ENCODE measurements at regions not wholly inside any gene's neighbourhood (a gene's known extent, or its start where the extent isn't known, plus 50 kb on each side); places are given as distances from the start of the nearest gene placed in this dataset.

- POLR2A ChIA-PET = no interaction called here
- CTCF ChIA-PET (ENCODE audit: low intra/inter-chr PET ratio, low total read pairs) = no interaction called here
- H3K27ac ChIP-seq (ENCODE audit: extremely low read length, insufficient read depth, low read length) = no peak overlapping the region
- TF ChIP-seq RFX5 (IDR thresholded peaks at IDR 0.05; ENCODE audit: low read depth, low read length) = no peak
- TF ChIP-seq ZNF12 (CRISPR knock-in tag; IDR thresholded peaks at IDR 0.05) = no peak
- TF ChIP-seq CHCHD3 (CRISPR knock-in tag; IDR thresholded peaks at IDR 0.05) = no peak
- H3K27me3 ChIP-seq (ENCODE audit: control insufficient read depth in 1 of 2, insufficient read depth in 2 of 2, low read length in 2 of 2) = no peaks in the 10 kb centered on the region; a peak in 1 of 5 replicates
- no peaks in the 10 kb centered on the region for H3K36me3 ChIP-seq (replicated peaks in 1 of 2; ENCODE audit: control insufficient read depth in 1 of 2, insufficient read depth in 2 of 2, low read length in 2 of 2)
- H3K9ac ChIP-seq (ENCODE audit: insufficient read depth, low read depth, low read length) = no peak overlapping the region
- BruUV-seq (replicated peaks) = no TSS peak
- no peak overlapping the region for H3K4me3 ChIP-seq (replicated peaks in 1 of 3; ENCODE audit: insufficient read depth in 1 of 3, low read depth in 2 of 3, low read length in 3 of 3)
- in situ Hi-C loops (cut with HindIII; ENCODE audit: extremely low pct_ligation_motif_present, low pct_unique_long_range_greater_than_20kb) = no loop called here
- FAIRE-seq = no peak
- H3K9me3 ChIP-seq (ENCODE audit: low read length) = no peaks in the 10 kb centered on the region
- no peaks in the 10 kb centered on the region for H4K20me1 ChIP-seq (ENCODE audit: insufficient read depth, low read length)
- intact Hi-C loops (cut with micrococcal nuclease; ENCODE audit: unreplicated experiment) = no loop called here
- DNase-seq (ENCODE audit: low spot score) = no peak
- H3K4me1 ChIP-seq (ENCODE audit: insufficient read depth, low read length) = no peaks in the 10 kb centered on the region
- no peaks in the 10 kb centered on the region for H3K79me2 ChIP-seq (ENCODE audit: insufficient read depth, low read length)
- H2AFZ ChIP-seq (ENCODE audit: low read length) = no peak overlapping the region
- no peak overlapping the region for H3K4me2 ChIP-seq (ENCODE audit: low read depth, low read length)
- ATAC-seq = no peak
Measured at GRCh38 chr4:59525885-59526284, 1674.2 kb upstream of the ADGRL3 start.

GRCh38 chr4:59535541-59535940 is 1664.6 kb upstream of the ADGRL3 start:
- in situ Hi-C loops (cut with HindIII; ENCODE audit: extremely low pct_ligation_motif_present, low pct_unique_long_range_greater_than_20kb) = no loop called here
- FAIRE-seq (no peak), ATAC-seq (no peak), DNase-seq (ENCODE audit: low spot score) (no peak)
- intact Hi-C loops (cut with micrococcal nuclease; ENCODE audit: unreplicated experiment) = no loop called here
- H3K4me2 ChIP-seq (ENCODE audit: low read depth, low read length) = no peak overlapping the region
- no peaks in the 10 kb centered on the region for H3K27me3 ChIP-seq (ENCODE audit: control insufficient read depth in 1 of 2, insufficient read depth in 2 of 2, low read length in 2 of 2)
- no peaks in the 10 kb centered on the region for H3K4me1 ChIP-seq (ENCODE audit: insufficient read depth, low read length)
- ChIA-PET CTCF (ENCODE audit: low intra/inter-chr PET ratio, low total read pairs) (no interaction called here), POLR2A (no interaction called here)
- H3K27ac ChIP-seq (ENCODE audit: extremely low read length, insufficient read depth, low read length) = no peak overlapping the region
- H3K4me3 ChIP-seq (replicated peaks in 1 of 3; ENCODE audit: insufficient read depth in 1 of 3, low read depth in 2 of 3, low read length in 3 of 3) = no peak overlapping the region
- 0% methylated on average over 1 of the region's 1 CpG for WGBS (ENCODE audit: low lambda C conversion rate)
- H3K36me3 ChIP-seq (replicated peaks in 1 of 2; ENCODE audit: control insufficient read depth in 1 of 2, insufficient read depth in 2 of 2, low read length in 2 of 2) = no peaks in the 10 kb centered on the region
- no peak overlapping the region for H2AFZ ChIP-seq (ENCODE audit: low read length)
- H4K20me1 ChIP-seq (ENCODE audit: insufficient read depth, low read length) = no peaks in the 10 kb centered on the region
- H3K9me3 ChIP-seq (ENCODE audit: low read length) = no peaks in the 10 kb centered on the region
- no peak overlapping the region for H3K9ac ChIP-seq (ENCODE audit: insufficient read depth, low read depth, low read length)
- no TSS peak for BruUV-seq (replicated peaks)
- H3K79me2 ChIP-seq (ENCODE audit: insufficient read depth, low read length) = no peaks in the 10 kb centered on the region
- TF ChIP-seq TOPORS (CRISPR knock-in tag; IDR thresholded peaks at IDR 0.05) (no peak), ARHGAP35 (CRISPR knock-in tag; IDR thresholded peaks at IDR 0.05; ENCODE audit: borderline replicate concordance) (no peak), ZFY (CRISPR knock-in tag; IDR thresholded peaks at IDR 0.05) (no peak), GMEB2 (CRISPR knock-in tag; IDR thresholded peaks at IDR 0.05; ENCODE audit: low read depth) (no peak), ZSCAN20 (CRISPR knock-in tag; IDR thresholded peaks at IDR 0.05; ENCODE audit: borderline replicate concordance) (no peak), RCOR2 (CRISPR knock-in tag; IDR thresholded peaks at IDR 0.05) (no peak), ZNF124 (CRISPR knock-in tag; IDR thresholded peaks at IDR 0.05) (no peak), U2AF1 (optimal IDR thresholded peaks at IDR 0.05; ENCODE audit: low read depth, low read length) (no peak), ZBTB49 (CRISPR knock-in tag; IDR thresholded peaks at IDR 0.05; ENCODE audit: borderline replicate concordance) (no peak), ZNF451 (CRISPR knock-in tag; IDR thresholded peaks at IDR 0.05) (no peak), ZNF567 (CRISPR knock-in tag; IDR thresholded peaks at IDR 0.05; ENCODE audit: borderline replicate concordance) (no peak), TBX3 (IDR thresholded peaks at IDR 0.05; ENCODE audit: borderline replicate concordance) (no peak)
- TF ChIP-seq, protein P1, sequence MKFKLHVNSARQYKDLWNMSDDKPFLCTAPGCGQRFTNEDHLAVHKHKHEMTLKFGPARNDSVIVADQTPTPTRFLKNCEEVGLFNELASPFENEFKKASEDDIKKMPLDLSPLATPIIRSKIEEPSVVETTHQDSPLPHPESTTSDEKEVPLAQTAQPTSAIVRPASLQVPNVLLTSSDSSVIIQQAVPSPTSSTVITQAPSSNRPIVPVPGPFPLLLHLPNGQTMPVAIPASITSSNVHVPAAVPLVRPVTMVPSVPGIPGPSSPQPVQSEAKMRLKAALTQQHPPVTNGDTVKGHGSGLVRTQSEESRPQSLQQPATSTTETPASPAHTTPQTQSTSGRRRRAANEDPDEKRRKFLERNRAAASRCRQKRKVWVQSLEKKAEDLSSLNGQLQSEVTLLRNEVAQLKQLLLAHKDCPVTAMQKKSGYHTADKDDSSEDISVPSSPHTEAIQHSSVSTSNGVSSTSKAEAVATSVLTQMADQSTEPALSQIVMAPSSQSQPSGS (CRISPR knock-in tag; IDR thresholded peaks at IDR 0.05) = no peak
